Activated T-helper 1 cell treated with anti-CD3 and anti-CD28 coated beads, Interleukin-12 subunit alpha, Interleukin-12 subunit beta, Interleukin-2, Interleukin-4 antibody, amounts not matched to agents 30 ng/mL and 10 ng/mL and 1 ng/mL, durations not matched to agents 14 hours and 24 hours and 36 hours (primary cell): ENCODE measurements at regions not wholly inside any gene's neighbourhood (a gene's known extent, or its start where the extent isn't known, plus 50 kb on each side); places are given as distances from the start of the nearest gene placed in this dataset.

Experiments used
- DNase-seq: peaks from one replicate; pipeline ENCODE4 v3.0.0; 2021; ENCODE audit warnings: low spot score
- H3K27ac Mint-ChIP-seq: one replicate; pipeline ENCODE4 v1.8.0; 2021; ENCODE audit warnings: mild to moderate bottlenecking, mixed read lengths
- H3K27me3 Mint-ChIP-seq: one replicate; pipeline ENCODE4 v1.8.0; 2022; ENCODE audit warnings: mild to moderate bottlenecking, moderate library complexity, mixed read lengths; ENCODE audit not compliant: insufficient read depth
- H3K36me3 Mint-ChIP-seq: one replicate; pipeline ENCODE4 v1.8.0; 2021; ENCODE audit warnings: low read depth, mixed read lengths
- H3K4me1 Mint-ChIP-seq: one replicate; pipeline ENCODE4 v1.8.0; 2021; ENCODE audit warnings: low read depth, mixed read lengths
- H3K4me3 Mint-ChIP-seq: one replicate; pipeline ENCODE4 v1.8.0; 2021; ENCODE audit warnings: mild to moderate bottlenecking, moderate library complexity, mixed read lengths
- H3K9me3 Mint-ChIP-seq: one replicate; pipeline ENCODE4 v1.8.0; 2021; ENCODE audit warnings: mixed read lengths
- intact Hi-C: fragments of 100-400 bp; cut with micrococcal nuclease; formaldehyde crosslinking; loops from one replicate; pipeline ENCODE4 v1.15.1; 2024

DNA sequence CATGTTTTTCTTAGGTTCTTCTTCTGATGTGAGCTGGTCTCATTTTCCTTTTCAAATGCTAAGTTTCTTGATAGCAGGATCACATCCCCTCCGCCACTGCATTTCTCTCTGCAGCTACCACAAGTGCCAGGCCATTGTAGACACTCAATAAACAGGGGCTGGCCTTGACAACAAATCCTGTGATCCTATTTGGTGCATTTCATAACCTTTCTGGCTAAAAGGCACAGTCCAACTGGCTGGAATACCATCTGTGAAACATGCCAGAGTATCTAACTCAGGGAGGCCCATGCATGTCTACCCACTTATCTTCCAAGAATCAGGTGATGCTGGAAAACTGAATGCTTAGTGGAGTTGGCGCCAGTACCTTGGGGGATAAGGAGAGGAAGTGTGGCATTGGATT, 85.2 kb upstream of the NR2F2 start:
- intact Hi-C loops, result no loop called here
- Mint-ChIP-seq H3K36me3 (no peaks in the 10 kb centered on the region), H3K27me3 (no peaks in the 10 kb centered on the region), H3K9me3 (no peaks in the 10 kb centered on the region), H3K4me1 (no peaks in the 10 kb centered on the region), H3K4me3 (no peak overlapping the region), H3K27ac (no peak overlapping the region)
- DNase-seq, result no peak

DNA sequence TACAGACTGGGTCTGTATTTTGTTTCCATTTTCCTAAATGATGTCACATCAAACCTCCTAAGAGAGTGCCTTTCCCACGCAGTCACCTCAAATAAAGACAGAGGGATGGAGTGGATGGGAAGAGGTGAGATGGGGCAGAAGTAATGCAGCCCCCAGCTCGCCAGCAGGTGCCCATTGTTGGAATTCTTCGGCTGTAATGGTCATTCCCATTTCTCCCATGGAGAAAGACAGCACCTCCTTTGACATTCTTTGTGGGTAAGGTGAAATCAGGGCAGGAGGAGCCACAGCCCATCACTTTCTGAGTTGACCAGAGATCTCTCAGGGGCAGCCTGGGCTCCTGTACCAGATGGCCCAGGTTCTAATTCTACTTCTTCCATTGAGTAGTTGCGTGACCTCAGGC, 84.4 kb upstream of the NR2F2 start:
- Mint-ChIP-seq H3K27ac (no peak overlapping the region), H3K36me3 (no peaks in the 10 kb centered on the region), H3K4me1 (no peaks in the 10 kb centered on the region), H3K4me3 (no peak overlapping the region), H3K9me3 (no peaks in the 10 kb centered on the region), H3K27me3 (no peaks in the 10 kb centered on the region)
- no peak for DNase-seq
- intact Hi-C loops, result no loop called here

DNA sequence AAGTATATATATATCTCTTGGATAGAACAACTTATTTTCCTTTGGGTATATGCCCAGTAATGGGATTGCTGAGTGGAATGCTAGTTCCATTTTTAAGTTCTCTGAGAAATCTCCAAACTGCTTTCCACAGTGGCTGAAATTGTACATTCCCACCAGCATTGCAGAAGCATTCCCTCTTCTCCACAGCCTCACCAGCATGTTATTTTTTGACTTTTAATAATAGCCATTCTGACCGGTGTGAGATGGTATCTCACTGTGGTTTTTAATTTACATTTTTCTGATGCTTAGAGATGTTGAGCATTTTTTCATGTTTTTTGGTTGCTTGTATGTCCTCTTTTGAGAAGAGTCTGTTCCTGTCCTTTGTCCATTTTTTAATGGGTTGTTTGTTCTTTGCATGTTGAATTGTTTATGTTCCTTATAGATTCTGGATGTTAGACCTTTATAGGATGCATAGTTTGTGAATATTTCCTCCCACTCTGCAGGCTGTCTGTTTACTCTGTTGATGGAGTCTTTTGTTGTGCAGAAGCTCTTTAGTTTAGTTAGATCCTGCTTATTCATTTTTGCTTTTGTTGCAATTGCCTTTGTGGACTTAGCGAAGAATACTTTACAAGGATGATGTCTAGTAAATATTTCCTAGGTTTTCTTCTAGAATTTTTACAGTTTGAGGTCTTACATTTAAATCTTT, 82.7 kb upstream of the NR2F2 start:
- Mint-ChIP-seq H3K27ac (no peak overlapping the region), H3K4me3 (no peak overlapping the region), H3K36me3 (no peaks in the 10 kb centered on the region), H3K27me3 (no peaks in the 10 kb centered on the region), H3K4me1 (no peaks in the 10 kb centered on the region), H3K9me3 (no peaks in the 10 kb centered on the region)
- no peak for DNase-seq
- intact Hi-C loops, result no loop called here

DNA sequence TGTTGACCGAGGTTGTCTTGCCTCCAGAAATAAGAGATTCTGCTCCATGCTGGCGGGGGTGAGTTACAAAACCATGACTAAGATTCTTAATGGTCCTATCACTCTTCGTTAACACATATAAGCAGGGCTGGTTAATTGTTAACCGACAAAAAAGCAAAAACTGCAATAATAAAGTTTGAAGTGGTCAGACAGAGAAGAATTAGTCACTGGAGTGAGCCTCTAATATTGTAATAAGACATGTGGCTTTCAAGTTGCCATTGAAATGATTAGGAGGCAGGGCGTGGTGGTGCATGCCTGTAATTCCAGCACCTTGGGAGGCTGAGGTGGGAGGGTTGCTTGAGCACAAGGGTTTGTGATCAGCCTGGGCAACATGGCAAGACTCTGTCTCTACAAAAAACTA, 78.4 kb upstream of the NR2F2 start:
- DNase-seq, result no peak
- Mint-ChIP-seq H3K27ac (no peak overlapping the region), H3K27me3 (no peaks in the 10 kb centered on the region), H3K4me1 (no peaks in the 10 kb centered on the region), H3K36me3 (no peaks in the 10 kb centered on the region), H3K4me3 (no peak overlapping the region), H3K9me3 (no peaks in the 10 kb centered on the region)
- intact Hi-C loops, result no loop called here

DNA sequence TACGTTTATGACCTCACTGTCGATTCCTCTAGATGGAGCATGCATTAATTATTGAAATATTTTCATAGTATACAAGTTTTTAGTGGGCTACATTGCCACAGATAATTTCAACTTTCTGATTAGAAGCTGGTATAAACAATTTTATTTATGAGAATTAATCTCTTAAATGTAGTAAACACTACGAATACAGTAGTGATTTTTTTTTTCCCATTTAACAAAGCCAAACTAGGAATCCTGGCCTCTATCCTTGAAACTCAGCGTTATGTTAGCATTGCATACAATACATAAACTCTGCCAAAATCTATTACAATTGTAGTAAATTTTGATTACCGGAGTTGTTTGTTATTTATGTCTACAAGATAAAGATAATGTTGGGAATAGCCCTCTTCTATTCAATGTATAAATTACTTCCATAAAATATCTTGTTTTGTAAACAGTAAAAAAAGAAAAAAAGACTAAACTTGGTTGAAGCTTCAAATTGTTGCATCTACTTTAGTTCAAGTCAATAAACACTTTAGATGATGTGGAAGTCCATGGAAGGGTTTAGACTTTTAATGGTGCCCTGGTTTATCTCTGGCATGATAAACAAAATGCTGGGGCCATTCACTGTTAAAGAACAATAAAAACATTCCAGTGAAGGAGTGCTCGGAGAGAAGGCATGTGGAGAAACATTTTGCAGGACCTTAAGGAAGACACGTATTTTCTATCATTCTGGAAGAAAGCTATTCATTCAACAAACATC, 77.3 kb upstream of the NR2F2 start:
- H3K4me1 Mint-ChIP-seq, result no peaks in the 10 kb centered on the region
- H3K4me3 Mint-ChIP-seq, result no peak overlapping the region
- no peaks in the 10 kb centered on the region for H3K9me3 Mint-ChIP-seq
- no peak for DNase-seq
- intact Hi-C loops, result no loop called here
- no peak overlapping the region for H3K27ac Mint-ChIP-seq
- no peaks in the 10 kb centered on the region for H3K36me3 Mint-ChIP-seq
- H3K27me3 Mint-ChIP-seq, result no peaks in the 10 kb centered on the region

DNA sequence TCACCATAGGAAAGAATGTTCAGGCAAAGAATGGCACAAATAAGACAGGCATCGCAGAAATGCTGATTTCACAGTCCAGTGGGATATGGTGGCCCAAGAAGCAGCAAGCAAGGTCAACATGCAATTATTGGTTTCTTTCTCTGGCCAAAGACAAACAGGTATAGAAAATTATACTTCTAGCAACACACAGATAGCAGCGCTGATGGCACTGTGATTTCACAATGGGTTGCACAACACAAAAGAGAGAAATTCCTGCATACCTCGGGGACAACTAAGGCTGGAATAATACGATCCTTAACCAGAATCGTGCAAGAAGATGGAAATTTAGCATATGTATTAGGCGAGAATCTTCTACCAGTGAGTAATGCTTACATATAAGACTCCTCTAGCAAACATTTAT, 76.3 kb upstream of the NR2F2 start:
- H3K27ac Mint-ChIP-seq, result no peak overlapping the region
- no peaks in the 10 kb centered on the region for H3K9me3 Mint-ChIP-seq
- no peak overlapping the region for H3K4me3 Mint-ChIP-seq
- no peaks in the 10 kb centered on the region for H3K4me1 Mint-ChIP-seq
- intact Hi-C loops, result no loop called here
- no peaks in the 10 kb centered on the region for H3K36me3 Mint-ChIP-seq
- no peaks in the 10 kb centered on the region for H3K27me3 Mint-ChIP-seq
- no peak for DNase-seq

DNA sequence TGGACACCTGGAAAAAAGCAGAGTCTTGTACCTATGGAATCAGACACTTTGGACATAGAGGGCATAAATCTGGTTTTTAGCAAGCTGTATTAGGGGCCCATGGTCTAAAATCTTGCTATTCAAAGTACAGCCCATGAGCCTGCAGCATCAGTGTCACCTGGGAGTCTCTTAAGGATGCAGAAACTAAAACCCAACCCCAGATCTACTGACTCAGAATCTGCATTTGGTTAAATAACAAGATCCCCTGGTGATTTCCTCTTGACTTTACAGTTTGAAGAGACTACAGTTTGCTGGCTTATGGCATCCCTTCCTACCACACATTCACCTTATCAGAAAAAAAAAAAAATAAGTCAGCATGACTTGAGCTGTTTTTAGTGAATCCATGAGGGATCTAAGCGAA, 74.9 kb upstream of the NR2F2 start:
- no peak for DNase-seq
- H3K27ac Mint-ChIP-seq, result no peak overlapping the region
- intact Hi-C loops, result no loop called here
- no peaks in the 10 kb centered on the region for H3K4me1 Mint-ChIP-seq
- H3K27me3 Mint-ChIP-seq, result no peaks in the 10 kb centered on the region
- H3K9me3 Mint-ChIP-seq, result no peaks in the 10 kb centered on the region
- no peaks in the 10 kb centered on the region for H3K36me3 Mint-ChIP-seq
- no peak overlapping the region for H3K4me3 Mint-ChIP-seq

DNA sequence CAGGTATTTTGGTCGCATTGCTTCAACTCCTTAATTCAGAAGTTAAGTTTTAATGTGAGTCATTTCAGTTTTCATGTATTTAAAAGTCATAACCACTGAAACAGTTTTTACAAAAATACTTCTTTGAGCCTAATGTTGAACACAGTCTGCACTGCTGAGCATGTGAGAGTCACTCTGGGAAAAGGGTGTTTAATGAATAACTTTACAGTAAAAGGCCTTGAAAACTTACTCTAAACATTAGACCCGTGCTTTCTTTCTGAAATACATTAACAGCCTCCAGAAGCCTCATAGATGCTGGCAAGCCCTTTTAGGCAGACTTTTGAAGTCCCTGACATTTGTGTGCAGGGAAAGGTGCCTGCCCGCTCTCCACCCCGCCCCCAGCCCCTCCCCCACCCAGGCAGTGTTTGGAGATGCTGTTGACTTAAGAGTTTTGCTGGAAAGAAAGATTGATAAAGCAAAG, 68.9 kb upstream of the NR2F2 start:
- DNase-seq, result no peak
- no peak overlapping the region for H3K4me3 Mint-ChIP-seq
- H3K27ac Mint-ChIP-seq, result no peak overlapping the region
- H3K36me3 Mint-ChIP-seq, result no peaks in the 10 kb centered on the region
- no peaks in the 10 kb centered on the region for H3K4me1 Mint-ChIP-seq
- H3K9me3 Mint-ChIP-seq, result no peaks in the 10 kb centered on the region
- H3K27me3 Mint-ChIP-seq, result no peaks in the 10 kb centered on the region
- intact Hi-C loops, result no loop called here

DNA sequence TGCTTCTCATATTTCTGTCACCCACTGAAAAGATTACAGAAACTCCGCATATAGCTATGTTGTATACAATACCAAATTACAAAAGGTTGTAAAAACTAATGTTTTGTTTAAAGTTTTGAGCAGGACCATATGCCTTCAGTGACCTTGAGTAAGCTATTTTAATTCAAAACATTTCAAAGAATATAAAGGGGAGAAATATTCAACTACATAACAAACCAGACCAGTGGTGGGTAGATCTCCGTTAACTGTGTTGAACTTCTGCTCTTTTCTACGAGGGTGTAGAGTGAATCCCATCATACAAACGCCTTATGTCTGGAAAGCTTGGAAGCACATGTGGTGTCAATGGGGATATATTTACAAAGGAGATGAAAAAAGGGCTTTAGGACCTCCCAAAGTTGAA, 68.4 kb upstream of the NR2F2 start:
- DNase-seq, result no peak
- no peaks in the 10 kb centered on the region for H3K9me3 Mint-ChIP-seq
- intact Hi-C loops, result no loop called here
- H3K27me3 Mint-ChIP-seq, result no peaks in the 10 kb centered on the region
- no peaks in the 10 kb centered on the region for H3K4me1 Mint-ChIP-seq
- no peak overlapping the region for H3K4me3 Mint-ChIP-seq
- no peak overlapping the region for H3K27ac Mint-ChIP-seq
- no peaks in the 10 kb centered on the region for H3K36me3 Mint-ChIP-seq

DNA sequence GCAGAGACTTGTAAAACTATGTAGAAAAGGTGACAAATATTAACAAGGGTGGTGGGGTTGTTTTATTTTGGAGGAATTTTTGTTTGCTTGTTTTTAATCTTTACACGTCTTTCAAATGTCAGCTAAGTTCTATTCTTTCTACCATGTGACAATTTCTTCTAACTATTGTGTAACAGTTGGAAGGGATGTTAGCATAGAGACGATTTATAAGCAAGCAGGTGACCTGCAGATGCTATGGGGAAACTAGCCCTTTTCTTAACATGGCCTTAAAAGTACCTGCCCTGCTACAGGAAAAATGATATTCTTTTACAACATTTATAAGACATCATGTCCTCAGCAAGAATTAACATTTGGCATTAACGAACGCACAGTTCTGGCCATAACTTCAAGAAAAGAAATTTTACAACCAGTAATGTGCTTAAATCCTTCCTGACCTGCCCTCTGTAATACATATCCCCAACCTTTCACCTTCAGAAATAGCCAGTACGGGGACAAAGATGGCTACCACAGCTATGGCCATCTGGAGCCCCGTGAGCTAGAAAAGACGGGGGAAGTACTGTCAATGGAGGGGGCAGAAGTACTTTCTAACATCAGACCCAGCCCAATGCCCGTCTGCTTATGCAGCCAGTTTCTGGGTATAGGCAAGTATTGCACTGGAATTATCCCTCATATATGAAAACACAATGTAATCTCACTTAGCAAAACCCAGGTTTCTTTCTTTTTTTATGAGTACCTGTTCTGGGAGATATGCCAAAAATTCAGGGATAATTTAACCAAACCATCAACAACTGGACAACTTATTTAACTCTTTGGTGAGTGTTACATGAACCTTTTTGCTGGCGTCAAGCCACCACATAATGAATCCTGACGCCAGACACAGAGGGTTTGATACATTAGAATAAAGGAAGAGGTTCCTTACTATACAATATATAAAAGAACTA, 67.7 kb upstream of the NR2F2 start:
- intact Hi-C loops, result no loop called here
- Mint-ChIP-seq H3K27ac (no peak overlapping the region), H3K9me3 (no peaks in the 10 kb centered on the region), H3K36me3 (no peaks in the 10 kb centered on the region), H3K27me3 (no peaks in the 10 kb centered on the region), H3K4me3 (no peak overlapping the region), H3K4me1 (no peaks in the 10 kb centered on the region)
- DNase-seq, result no peak

DNA sequence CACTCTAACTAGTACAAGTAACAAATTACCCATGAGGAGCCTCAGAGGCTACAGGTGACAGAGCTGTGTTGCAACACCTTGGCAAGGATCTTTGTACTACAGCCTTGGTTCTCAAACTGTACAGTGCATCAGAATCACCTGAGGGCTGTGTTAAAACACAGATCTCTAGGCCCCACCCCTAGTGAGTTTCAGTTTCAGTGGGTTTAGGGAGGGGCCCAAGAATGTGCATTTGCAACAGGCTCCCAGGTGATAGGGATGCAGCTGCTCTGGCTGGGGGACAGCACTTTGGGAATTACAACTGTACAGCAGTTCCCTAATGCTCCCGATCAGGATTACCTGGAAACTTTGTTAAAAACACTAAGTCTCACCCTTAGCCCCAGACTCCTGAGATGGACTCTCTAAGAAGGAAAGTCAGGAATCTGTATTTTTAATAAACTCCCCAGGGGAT, 66.1 kb upstream of the NR2F2 start:
- no peak for DNase-seq
- Mint-ChIP-seq H3K27me3 (no peaks in the 10 kb centered on the region), H3K4me3 (no peak overlapping the region), H3K27ac (no peak overlapping the region), H3K9me3 (no peaks in the 10 kb centered on the region), H3K4me1 (no peaks in the 10 kb centered on the region), H3K36me3 (no peaks in the 10 kb centered on the region)
- intact Hi-C loops, result no loop called here

DNA sequence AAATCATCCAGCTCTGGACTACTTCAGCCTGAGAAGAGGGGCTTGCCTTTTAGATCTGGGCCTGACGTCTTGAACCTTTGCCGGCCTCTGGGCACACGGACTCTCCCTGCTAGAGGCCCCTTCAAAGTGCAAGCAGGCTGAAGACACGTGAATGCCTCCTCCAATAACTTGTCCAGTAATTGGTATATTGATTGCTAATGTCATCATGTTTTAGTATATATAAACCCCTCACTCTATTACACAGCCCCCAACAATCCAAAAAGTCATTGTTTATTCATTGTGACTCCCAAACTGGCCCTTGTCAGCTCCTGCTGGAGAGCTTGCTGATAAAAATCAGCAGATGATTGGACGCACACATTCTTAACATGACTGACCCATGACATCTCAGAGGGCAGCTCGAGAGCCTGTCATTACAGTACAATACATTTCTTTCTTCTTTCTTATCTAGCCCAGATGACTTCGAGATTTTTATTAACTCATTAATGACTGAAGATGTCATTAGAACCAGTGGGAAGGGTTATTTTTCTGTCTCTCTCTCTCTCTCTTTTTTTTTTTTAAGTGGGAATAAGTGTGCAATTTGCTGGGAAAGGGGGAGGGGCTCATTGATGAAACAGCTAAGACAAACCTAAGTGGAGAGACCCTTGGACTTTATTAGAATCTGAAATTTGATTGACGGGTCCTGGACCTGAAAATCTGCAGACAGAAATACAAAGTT, 65.5 kb upstream of the NR2F2 start:
- no peaks in the 10 kb centered on the region for H3K9me3 Mint-ChIP-seq
- no peaks in the 10 kb centered on the region for H3K36me3 Mint-ChIP-seq
- H3K27ac Mint-ChIP-seq, result no peak overlapping the region
- intact Hi-C loops, result no loop called here
- H3K4me3 Mint-ChIP-seq, result no peak overlapping the region
- no peaks in the 10 kb centered on the region for H3K4me1 Mint-ChIP-seq
- no peak for DNase-seq
- H3K27me3 Mint-ChIP-seq, result no peaks in the 10 kb centered on the region
